GM18519 (cell line): ENCODE measurements at regions not wholly inside any gene's neighbourhood (a gene's known extent, or its start where the extent isn't known, plus 50 kb on each side); places are given as distances from the start of the nearest gene placed in this dataset.

Experiments used
- ATAC-seq: cut with Tn5 transposase; IDR thresholded peaks from one replicate; pipeline ENCODE4 v1.9.1; 2021; ENCODE audit warnings: mild to moderate bottlenecking, moderate library complexity; ENCODE audit not compliant: unreplicated experiment, low FRiP score

DNA sequence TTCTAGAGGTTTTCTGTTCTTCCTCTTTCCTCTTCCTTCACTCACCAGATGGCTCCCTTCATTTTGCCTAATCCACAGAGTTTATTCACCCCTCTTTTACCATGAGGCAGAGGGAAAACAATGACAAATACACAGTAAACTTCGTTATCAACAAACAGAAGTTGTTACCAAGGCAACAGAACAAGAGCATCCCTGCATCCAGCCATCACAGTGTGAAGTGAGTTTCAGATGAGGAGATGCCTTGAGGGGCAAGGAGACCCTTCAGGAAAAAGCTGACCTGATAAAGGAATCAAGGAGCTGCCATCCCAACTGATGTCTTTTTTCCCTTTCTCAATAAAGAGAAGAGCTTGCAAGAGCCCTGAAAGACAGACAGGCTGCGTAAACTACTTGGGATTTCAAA, 195.3 kb downstream of the BRINP2 start:
- ATAC-seq: no peak

DNA sequence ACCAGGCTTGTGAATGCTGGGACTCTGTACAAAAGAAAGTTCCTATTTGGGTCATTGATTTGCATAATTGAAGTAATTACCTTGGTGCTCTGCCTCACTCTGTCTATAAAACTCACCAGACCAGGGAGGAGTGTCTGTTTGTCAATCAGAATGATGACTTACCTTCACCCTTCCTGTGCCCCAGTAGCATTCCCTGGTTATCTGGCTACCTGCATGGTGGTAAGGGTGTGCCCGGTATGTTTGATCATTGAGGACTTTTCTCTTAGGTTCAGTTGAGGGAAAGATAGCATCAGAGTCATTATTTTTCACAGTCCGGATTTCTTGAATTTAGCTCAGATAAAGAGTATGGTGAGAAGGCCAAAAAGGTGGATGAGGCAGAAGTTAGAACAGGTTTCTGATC, 190.0 kb downstream of the BRINP2 start:
- ATAC-seq: no peak

DNA sequence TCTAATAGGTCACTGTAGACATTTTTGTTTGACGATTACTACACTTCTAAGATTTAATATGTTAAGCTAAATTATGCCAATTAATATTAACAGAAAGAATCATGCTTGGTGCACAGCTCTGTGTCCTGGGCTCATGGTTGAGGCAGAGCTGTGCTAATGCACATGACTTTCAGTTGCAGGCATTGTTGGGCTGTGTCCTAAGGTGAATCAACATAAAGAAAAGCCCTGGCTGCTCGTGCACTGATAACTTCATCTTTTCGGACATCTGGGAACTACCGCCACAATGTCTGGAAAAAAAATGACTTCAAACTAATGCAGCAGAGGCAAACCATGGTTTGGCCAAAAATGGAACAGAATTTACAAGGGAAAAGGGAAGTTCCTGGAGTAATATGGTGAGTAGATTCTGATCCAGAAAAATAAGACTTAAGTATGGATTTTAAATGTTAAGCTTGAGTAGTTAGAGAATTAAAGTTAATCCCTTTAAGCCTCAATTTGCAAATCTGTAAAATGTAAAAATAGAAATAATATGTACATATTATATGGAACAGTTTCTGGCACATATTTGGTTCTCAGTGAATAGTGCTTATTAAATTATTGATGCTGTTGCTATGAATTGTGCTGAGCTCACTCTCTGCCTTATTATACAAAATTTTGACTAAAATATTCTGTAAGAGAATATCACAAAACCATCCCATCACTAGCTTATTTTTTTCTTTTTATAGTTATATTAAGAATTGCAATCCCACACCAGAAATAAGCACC, 186.1 kb downstream of the BRINP2 start:
- no peak for ATAC-seq

DNA sequence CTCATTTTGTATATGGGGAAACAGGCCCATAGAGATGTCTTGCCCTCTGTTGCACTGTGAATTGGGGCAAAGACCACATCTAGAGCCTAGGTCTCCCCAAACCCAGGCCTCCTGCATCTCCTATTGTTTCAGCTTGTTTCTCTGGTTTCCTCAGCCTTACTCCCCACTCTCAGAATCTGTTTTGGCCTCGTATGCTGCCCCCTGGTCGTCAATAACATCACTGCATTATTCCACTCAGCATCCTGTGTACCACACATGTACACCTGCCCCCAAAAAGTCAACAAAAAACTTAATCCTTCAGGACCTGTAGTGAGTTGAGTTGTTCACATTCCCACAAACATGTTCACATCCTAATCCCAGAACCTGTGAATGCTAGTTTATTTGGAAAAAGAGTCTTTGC, 184.8 kb downstream of the BRINP2 start:
- no peak for ATAC-seq

DNA sequence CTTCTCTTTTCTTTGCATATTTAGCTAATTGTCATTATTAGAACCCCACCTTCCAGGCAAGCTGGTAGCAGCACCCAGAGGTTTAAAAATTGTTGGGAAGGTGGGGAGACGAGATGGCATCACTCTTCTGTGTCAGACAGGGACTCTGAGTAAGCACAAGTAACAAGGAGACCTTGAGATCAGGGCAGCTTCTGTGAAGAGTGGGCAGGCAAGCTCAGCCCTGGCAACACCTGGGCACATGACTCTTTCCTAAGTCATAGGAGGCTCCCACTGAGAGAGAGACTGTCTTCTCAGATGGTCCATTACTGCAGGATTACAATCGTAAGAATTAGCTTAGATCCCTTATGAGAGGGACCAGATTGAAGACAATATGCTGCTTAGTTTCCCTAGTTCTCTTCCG, 183.5 kb downstream of the BRINP2 start:
- no peak for ATAC-seq

DNA sequence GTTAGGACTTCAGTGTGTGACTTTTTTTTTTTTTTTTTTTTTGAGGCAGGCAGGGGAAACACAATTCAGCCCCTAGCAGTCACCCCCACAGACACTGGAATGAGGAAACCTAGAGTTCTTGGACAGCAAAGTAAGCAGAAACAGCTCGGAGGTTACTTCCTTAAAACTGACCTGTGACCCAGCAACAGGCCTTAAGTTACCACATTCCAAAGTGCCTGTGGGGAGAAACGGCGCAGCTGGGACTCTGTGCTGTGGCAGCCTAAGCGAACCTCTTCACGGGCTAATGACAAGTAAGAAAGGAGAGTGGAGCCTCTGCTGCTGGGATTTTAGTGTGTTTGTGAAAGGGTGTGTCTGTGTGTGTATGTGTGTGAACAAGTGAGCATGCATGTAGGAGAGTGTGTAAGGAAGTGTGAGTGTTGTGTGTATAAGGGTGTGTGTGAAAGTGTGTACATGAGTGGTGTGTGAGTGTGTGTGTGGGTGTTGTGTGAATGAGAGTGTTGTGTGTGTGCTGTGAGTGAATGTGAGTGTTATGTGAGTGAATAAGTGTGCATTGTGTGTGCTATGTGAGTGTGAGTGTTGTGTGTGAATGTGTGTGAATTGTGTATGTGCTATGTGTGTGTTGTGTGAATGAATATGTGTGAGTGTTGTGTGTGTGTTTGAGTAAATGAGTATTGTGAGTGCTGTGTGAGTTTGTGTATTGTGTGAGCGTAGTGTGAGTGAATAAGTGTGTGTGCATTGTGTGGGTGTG, 180.8 kb downstream of the BRINP2 start:
- ATAC-seq: no peak

DNA sequence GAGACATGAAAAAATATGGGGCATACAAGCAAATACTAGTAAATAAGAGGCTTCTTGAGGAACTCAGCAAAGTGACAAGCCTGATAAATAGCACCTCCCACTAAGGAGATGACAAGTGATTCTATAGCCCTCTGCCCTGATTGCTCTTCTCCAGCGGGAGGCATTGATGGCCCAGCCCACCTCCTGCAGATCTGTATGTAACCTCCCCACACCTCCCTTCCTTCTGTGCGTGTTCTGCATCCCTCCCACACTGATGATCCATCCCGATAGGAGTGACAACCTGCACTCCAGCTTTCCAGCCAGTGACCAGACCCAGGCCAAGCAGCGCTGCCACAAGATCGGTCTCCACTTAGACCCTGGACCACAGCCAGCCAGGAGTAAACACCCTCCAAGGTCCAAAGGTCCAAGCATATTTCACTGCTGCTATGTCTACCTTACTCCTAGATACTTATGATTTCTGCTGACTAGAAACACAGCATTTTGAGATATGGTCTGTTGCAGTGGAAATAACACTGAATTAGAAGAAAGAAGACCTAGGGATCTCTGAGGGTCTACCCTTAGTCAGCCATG, 176.1 kb downstream of the BRINP2 start:
- no peak for ATAC-seq

DNA sequence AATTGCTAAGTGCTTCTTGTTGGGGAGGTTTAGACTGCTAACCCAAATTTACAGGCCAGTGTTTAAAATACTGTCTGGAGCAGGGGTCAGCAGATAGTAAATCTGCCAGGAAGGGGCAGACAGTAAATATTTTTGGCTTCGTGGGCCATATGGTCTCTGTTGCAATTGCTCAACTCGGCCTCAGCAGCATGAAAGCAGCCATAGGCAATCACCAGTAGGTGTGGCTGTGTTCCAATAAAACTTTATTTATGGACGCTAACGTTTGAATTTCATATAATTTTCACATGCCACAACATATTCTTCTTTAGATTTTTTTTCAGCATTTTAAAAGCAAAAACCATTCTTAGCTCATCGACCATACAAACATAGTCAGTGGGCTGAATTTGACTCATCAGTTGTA, 172.7 kb downstream of the BRINP2 start:
- no peak for ATAC-seq

DNA sequence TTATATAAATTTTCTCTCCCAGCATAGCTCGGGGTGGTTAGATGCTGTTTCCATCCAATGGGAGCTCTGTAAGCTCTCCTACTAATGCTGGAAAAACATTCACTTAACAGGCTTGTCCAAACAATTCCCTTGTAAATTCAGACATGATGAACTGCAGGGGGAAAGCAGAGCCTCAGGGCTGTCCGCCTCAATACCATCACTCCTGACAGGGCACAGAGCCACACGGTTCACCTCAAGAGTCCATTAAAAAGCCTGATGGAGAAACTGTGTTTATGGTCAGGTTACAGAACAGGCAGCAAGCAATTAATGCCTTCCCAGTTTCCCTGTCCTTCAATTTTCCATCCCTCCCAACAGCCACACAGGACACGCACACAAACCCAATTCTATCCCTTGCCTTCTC, 171.0 kb downstream of the BRINP2 start:
- no peak for ATAC-seq

DNA sequence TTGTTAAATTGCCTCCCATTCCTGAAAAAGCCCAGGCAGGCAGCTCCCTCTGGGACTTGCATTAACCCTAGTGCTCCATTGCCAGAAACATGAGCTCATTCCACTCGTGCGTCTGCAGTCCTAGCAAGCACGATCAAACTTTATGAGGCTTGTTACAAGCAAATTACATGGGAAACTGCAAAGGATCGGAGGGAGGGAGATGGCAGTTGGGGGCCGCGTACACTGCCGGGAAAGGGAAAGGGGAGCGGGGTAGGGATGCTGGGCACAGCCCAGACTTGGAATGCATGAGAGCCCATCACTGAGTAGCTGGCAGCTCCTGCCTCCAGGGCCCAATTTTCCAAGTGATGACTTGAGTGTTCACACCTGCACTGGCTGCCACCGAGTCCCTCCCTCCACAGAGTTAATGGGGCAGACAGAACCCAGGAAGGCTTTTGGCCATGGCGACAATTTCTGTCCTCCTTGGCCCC, 169.9 kb downstream of the BRINP2 start:
- ATAC-seq: no peak

DNA sequence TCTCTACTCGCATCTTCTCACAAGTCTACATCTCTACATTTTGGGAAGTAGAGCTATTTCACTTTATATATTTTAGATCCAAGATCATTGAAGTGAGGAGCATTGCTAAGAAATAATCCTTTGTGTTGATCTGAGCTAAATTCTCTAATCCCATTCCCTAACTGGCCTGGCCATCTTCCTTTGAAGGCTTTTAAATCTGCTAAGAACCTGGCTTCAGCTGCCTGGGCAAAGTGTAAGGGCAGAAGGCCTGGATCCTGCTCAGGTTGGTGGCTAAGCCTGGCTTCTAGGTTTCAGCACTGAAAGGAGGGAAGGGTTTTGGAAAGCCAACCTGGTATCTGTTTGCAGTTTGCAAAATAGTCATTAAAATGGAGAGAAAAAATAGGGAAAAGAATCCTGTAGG, 167.6 kb downstream of the BRINP2 start:
- no peak for ATAC-seq

DNA sequence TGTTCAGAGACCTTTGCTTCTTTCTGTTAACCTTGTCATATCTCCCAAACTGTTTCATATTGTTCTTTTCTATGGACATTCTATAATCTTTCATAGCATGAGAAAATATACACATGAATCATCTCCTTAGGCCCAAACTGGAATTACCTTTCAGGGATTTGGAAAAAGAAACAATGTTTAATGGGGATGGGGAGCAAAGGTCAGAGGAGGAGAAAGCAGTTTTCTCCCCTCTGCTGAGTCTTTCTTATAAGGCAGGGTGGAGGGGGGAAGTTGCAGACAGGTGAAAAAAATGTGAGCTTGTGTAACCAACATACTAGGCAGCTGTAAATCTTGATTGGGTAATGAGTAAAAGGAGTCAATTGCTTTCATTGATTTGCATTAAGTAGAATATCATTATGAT, 164.1 kb downstream of the BRINP2 start:
- no peak for ATAC-seq

DNA sequence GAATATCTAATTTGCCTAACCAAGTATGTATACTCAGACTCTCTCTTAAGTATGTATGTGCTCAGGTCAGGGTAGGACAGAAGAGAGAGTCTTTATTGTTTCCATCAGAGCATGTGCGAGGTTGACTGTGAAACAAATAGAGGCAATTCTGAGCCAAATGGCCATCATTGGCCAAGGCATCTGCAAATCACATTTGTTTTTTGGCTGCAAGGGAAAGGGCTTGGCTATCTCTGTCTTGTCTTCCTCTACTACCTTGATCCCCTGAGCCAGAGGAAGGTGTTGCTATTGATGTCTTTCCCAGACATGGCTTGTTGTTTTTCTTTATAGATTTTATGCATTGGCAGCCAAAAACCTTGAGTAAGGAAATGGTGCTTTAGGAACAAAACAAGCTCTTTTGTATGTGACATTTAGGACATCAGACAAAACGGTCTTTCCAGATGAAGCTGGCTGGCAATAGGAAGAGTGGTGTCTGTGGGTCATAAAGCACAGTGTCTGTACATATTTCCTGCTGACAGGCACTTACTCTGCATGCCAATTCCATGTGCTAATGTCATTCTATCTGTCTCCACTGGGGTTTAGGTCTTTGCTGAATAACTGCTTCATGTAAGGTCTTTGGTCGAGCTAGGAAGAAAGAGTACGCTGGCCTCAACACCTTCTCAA, 163.3 kb downstream of the BRINP2 start:
- ATAC-seq: no peak
